Omental fat pad (tissue), 3 donors: ENCODE measurements at regions not wholly inside any gene's neighbourhood (a gene's known extent, or its start where the extent isn't known, plus 50 kb on each side); places are given as distances from the start of the nearest gene placed in this dataset.
A peak's percentile ranks its signal among the peaks of the same experiment; 100 is the strongest.

Experiments used
- ATAC-seq: fragments of 150-250 bp; one replicate; pipeline ENCODE4 v1.9.1; 2016; ENCODE audit warnings: mild to moderate bottlenecking, moderate library complexity; ENCODE audit not compliant: low FRiP score
- DNase-seq: peaks from one replicate; pipeline ENCODE4 v3.0.0-alpha.2; 2019; ENCODE audit warnings: low spot score
- CTCF ChIP-seq, 3 donors: fragments of 450-650 bp; IDR thresholded peaks; one replicate each; pipeline ENCODE4 v1.5.1; 2016 to 2017; ENCODE audit warnings: antibody characterized with exemption in 3 of 3, mild to moderate bottlenecking in 3 of 3, moderate library complexity in 2 of 3

- no peak for ATAC-seq
- no peak for TF ChIP-seq CTCF (IDR thresholded peaks at IDR 0.05)
- DNase-seq: no peak
These were observed 90.8 kb upstream of the SLC25A33 start for GRCh38 chr1:9448132-9449109.

GRCh38 chr1:9449110-9449627 lies 90.1 kb upstream of the SLC25A33 start:
- peak; percentile 57 for ATAC-seq
- DNase-seq: no peak

GRCh38 chr1:9449976-9450696 lies 89.1 kb upstream of the SLC25A33 start:
- TF ChIP-seq CTCF (IDR thresholded peaks at IDR 0.05): no peak
- DNase-seq: no peak
- no peak for ATAC-seq

More at GRCh38 chr1:9449110-9449627, 90.1 kb upstream of the SLC25A33 start:
- no peak for TF ChIP-seq CTCF (IDR thresholded peaks at IDR 0.05)

- ATAC-seq (no peak), DNase-seq (no peak)
- no peak for TF ChIP-seq CTCF (IDR thresholded peaks at IDR 0.05)
These were observed 88.2 kb upstream of the SLC25A33 start for GRCh38 chr1:9451081-9451480.

- no peak for ATAC-seq
- no peak for TF ChIP-seq CTCF (IDR thresholded peaks at IDR 0.05)
- no peak for DNase-seq
These were observed 86.6 kb upstream of the SLC25A33 start for GRCh38 chr1:9452516-9453140.

- TF ChIP-seq CTCF (IDR thresholded peaks at IDR 0.05): no peak
- no peak for ATAC-seq
- DNase-seq: no peak
These were observed 85.9 kb upstream of the SLC25A33 start for GRCh38 chr1:9453375-9453774.
